ENCODE measurements at regions not wholly inside any gene's neighbourhood (a gene's known extent, or its start where the extent isn't known, plus 50 kb on each side); places are given as distances from the start of the nearest gene placed in this dataset.
"Not testable (repeated sequence)": the region's sequence is repeated elsewhere in the genome, so short reads cannot be mapped to it uniquely, and the experiment has no call there.

DNA sequence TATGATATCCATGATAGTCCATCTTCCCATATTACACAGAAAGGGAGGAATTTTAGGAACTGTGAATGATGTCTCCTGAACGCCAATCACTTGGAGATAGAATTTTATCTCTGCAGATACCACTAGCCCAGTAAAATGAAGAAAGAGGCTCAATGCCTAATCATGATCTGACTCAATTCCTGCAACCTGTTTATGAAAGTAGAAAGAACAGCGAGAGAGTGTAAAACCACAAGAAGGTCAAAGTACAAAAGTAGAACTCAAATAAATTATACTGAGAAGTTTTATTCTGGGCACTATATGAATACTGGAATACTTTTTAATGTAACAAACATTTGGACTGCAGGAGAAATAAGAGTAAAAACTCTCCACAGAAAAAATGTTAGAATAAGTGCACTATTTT lies 892.1 kb upstream of the DDX18 start:
- DNase-seq (ENCODE audit: low read depth), result no peak

DNA sequence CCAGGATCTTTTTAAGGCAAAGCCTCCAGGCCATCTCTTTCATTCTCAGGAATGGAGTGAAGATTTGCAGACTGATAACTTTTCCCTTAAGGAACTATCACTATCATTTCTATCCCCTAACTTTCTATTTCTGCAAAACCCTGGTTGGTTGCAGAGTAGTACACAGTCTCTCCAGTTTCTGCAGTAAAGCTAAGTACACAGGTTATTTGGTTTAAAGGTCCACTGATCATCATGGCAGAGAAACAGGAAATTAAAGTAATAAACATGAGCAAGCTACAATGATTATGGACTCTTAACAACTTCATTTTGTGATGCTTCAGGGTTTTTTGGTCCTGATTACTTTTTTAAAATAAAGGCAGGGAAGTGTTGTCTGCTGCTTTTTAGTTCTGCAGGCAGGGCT lies 890.0 kb upstream of the DDX18 start:
- no peak for DNase-seq (ENCODE audit: low read depth)

DNA sequence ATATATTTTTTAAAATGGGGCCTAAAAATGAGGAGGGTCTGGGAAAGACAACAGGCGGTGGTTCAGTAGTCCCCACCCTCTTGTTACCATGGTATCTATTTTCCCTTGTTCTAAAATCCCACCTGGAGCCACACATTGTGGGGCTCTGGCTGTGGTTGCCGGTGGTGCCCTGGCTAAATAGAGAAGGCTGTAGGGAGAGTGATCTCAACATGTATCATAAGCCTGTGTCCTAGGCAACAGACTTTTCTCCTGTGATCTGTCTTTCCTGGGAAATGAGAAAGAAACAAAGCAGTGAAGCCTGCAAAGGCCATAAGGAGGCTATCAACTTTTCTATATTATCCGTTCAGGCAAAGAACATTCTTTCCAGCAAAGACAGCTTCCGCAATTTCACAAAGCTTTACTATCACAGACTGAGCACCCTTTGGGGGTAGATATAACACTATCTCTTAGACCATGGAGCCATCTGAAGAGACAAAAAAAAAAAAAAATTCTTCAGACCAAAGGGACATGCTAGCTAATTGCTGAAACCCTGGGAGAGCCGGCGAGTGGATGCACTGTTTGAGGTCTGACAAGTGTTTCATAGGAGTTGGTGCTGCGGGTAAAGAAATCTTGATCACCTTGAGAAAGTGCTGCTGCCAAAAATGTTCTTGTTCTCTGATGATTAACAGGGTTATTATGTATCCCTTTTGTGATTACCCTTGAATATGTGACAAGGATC lies 879.2 kb upstream of the DDX18 start:
- no peak for DNase-seq (ENCODE audit: low read depth)

DNA sequence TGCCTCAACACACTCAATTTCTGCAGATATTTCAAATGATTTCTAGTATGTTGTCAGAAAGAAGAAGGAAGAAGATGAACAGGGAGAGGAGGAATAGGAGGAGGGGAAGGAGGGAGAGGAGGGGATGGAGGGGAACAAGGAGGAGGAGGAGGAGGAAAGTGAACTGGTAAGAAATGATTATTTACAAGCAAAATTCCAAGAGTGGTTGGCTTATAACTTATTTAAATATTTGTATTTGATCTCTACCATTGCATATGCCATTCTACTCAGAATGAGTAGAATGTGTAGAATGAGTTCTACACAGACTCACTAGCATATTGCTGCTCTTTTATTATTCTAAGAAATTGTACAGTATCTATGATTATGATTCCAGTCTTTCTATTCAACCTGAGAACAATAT lies 866.2 kb upstream of the DDX18 start:
- no peak for DNase-seq (ENCODE audit: low read depth)

DNA sequence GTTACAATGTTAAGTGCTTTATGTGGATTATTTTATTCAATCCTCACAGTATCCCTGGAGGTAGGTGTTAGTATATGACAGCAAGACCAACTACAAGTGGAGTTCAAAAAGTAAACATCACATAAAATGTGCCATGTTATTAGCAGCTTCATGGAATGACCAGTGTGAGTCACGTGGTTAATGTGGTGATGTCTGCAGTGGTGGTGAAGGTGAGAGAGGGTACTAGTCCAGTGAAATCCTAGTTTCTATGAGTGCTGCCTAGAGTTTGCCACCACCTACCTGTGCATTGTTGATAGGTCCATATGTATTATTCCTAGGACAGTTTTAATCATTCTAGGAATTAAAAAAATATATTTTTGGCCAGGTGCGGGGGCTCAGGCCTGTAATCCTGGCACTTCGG lies 865.2 kb upstream of the DDX18 start:
- no peak for DNase-seq (ENCODE audit: low read depth)

DNA sequence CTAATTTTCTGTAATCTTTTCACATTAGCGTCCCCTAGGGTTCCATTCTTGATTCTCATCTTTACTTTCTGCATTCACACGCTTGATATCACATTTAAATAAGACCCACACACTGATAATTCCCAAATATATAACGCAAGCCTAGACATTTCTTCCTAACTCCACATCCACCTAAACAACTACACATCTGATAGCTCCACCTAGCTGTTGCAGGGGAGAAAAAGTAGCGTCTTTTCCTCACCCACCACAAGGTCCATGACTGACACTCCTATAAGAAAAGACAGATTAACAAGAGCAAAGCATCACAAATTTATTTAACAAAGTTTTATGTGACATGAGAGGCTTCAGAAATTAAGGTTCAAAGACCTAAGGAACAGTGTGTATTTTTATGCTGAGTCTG lies 862.2 kb upstream of the DDX18 start:
- DNase-seq (ENCODE audit: low read depth), result no peak

DNA sequence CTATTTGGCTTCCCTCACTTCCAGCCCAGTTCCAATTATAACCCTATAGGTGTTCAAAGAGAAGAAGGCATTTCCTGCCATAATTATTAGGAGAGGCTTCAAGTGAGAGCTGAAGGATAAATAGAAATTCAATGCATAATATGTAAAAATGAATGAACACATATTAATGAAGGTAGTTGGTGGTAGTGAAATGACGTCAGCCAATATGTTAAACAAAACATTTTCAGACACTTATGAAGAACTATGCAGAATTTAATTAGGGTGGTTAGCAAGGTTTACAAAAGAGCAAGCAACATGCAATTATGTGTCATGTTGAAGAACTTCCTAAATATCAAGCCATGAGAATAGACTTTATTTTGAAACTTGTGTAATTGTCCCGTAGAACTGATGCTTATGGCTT lies 858.8 kb upstream of the DDX18 start:
- no peak for DNase-seq (ENCODE audit: low read depth)

DNA sequence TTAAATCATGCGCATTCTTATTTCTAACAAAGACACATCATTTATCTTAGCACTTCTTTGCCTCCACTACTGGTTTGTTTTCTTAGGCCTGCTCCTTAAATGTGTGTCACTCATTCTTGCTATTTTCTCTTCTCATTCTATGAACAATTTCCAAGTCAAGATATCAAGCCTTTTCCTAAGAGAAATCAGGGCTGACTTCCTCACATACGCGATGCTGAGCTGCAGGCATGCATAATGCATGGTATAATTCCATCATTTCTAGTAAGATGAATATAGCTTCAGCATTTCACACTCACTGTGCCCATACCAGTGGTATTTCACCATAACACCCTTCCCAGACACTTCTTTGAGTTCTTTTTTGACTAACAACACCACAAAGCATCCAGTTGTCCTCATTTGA lies 838.9 kb upstream of the DDX18 start:
- no peak for DNase-seq (ENCODE audit: low read depth)

DNA sequence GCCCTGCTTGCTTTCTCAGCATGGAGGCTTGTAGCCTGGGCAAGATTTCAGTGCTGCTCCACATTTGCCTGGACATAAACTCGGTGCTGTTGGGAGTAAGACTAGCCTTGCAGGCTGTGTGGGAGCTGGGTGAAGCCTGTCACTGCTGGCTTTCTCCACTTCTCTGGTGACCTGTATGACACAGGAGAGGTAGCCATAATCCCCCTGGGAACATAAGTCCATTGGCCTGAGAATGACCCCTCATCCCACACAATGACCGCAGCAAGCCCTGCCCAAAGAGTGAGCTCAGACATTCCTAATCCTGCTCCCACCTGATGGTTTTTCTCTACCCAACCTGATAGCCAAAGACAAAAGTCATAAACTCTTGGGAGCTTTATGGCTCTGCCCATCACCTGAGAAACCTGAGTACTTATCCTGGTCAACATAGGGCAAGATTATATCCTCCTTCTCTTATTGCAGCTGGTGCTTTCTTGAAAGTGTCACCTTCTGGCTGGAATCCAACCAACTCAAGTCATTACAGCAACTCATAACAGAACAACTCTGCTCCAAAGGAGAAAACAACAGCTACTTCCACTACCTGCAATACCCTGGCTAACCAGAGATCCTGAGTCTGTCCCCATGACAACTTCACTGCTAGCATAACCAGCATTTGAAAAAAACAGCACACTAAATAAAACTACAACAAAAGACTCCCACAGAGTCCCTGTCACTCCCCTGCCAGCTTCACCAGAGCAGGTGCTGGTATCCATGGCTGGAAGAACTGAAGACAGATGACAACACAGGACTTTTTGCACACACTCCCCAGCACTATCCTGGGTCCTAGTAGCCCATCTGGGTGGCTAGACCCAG lies 834.4 kb upstream of the DDX18 start:
- DNase-seq (ENCODE audit: low read depth), result no peak

DNA sequence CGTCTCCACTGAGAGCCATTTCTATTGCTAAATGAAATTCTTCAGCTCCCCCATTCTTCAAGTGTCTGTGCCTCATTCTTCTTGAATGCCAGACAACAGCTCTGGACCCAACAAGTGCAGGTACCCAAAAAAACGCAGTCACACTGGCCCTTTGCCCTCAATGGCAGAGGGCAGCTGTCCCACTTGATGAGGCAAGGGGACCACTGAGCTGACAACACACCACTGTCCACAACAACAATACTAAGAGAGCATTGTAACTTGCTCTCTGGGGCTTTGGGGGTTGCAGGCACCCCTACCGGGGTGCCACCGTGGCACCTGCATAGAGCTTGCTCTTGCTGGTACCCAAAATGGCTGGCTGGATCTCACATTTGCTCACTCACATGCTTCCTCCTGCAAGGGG lies 827.0 kb upstream of the DDX18 start:
- DNase-seq (ENCODE audit: low read depth), result no peak

DNA sequence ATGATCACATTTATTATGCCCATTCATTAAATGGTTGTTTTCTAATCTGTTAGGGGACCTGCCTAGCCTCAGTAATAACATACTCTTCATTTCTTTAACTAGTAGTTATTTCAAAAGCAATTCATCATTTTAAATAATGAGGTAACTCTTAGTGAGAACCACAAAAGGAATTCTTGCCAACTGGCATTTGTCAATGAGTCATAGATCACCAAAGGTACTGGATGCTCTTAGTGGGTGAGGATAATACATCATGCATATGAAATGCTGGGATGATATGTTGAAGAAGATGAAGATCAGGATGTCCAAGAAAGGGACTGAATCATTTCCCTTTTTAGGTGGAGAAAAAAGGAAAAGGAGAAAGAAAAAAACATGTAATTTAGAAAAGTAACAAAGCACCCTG lies 826.2 kb upstream of the DDX18 start:
- peak; percentile 59 for DNase-seq (ENCODE audit: low read depth)

DNA sequence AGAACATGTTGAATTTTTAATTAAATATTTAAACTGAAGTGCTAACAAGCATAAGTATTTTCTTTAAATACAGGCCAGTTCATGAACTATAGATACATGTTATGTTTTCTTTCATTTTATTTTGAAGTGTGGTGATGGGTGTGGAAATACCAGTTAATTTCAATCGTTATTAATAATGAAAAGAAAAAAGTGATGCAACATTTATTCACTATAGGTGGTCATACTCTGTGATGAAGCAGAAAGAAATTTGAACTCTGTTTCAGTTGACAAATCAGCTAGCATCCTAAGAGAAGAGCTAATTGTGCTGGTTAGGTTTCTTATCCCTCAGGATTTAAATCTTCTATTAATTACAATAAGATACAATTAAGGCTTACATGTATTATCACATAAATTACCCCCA lies 795.1 kb upstream of the DDX18 start:
- DNase-seq (ENCODE audit: low read depth), result no peak

DNA sequence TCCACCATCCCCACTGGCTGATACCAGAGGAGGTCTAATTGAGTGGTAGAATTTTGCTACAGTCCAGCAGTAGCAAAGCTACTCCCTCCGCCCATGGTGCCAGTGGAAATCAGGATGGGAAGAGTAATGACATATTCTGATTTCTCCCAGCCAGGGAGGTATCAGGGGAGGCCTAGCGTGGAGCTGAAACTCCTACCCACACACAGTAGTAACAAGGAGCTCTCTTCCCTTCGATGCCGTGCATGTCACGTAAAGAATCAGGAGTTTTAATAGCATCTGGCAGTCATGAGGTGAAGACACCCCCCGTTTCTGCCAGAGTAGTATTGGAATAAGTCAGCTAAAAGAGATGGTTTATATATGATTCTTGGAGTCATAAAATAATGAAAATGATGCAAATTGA lies 786.8 kb upstream of the DDX18 start:
- DNase-seq (ENCODE audit: low read depth), result no peak

DNA sequence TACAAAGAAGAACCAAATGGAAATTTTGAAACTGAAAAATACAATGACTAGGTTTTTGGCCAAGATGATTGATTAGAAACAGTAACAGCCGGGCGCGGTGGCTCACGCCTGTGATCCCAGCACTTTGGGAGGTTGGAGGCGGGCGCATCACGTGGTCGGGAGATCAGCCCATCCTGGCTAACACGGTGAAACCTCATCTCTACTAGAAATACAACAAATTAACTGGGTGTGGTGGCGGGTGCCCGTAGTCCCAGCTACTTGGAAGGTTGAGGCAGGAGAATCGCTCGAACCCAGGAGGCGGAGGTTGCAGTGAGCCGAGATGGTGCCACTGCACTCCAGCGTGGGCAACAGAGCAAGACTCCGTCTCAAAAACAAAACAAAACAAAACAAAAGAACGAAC lies 785.8 kb upstream of the DDX18 start:
- DNase-seq (ENCODE audit: low read depth), result not testable (repeated sequence)

DNA sequence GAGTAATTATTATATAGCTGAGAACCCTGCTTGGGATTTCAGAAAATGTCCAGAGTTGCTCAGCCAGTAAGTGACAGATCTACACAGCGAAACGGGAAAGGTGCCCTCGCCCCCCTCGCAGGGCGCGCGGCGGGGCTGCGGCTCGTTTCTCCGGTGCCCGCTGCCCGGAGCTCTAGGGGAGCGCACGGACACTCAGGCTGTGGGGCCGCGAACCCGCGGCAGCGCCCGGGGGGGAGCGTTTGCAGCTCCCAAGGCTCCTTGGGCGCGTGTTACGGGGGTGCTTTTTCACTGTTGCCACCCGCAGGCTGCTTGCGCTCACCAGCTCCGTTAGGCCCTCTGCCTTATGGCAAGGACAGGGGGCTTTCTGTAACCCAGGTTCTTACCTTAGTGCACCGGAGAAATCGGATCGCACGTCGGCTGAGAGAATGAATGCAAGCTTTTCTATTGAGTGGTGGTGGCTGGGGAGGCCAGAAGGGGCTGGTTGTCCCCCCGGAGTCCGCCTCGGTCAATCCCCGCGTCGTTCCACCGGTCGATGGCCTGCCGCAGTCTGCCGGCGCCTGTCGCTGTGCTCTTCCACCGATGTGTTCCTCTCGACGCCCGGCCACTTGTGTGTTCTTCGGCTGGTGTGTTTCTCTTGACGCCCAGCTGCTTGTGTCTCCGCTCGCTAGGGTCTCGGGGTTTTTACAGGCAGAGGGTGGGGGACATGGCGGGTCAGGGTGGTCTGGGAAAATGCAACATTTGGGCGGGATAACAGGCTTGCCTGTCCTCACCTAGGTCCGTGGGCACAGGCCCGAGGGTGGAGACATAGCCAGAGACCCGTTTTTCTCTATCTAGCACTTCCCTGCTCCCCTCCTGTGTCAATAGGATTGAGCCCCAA lies 758.8 kb upstream of the DDX18 start:
- no peak for DNase-seq (ENCODE audit: low read depth)

DNA sequence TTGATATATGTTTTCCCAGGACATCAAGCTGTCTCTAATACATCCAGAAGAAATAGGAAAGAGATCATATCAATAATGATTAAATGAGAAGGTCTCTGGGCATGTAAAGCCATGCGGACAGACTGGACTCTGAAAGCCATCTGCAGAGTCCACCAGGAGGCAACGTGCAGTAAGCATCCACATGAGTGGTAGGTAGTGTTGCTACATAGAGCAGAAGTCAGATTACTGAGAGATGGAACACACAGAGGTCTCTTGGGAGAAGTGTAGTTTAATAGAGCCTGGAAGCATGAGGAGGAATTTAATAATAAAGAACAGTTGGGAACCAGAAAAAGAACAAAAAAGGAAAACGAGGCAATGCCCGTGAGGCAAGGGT lies 758.1 kb upstream of the DDX18 start:
- DNase-seq (ENCODE audit: low read depth), result no peak

DNA sequence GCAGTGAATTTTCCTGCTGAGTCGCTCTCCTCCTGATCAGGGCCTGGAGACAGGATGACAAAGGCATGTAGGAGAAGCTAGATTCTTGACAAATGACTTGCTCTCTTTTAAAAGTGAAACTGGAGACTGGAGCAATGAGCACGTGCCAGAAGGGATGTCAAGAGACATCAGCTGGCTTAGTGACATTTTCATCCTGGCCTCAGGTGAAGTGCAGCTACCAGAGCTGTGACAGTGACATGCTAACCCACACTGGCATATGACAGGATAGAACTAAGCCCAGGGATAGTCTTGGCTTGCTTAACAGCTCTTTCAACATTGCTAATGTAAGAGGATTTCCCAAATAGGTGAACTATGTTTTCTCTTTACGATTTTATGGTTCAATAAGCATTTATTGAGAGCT lies 757.5 kb upstream of the DDX18 start:
- no peak for DNase-seq (ENCODE audit: low read depth)

DNA sequence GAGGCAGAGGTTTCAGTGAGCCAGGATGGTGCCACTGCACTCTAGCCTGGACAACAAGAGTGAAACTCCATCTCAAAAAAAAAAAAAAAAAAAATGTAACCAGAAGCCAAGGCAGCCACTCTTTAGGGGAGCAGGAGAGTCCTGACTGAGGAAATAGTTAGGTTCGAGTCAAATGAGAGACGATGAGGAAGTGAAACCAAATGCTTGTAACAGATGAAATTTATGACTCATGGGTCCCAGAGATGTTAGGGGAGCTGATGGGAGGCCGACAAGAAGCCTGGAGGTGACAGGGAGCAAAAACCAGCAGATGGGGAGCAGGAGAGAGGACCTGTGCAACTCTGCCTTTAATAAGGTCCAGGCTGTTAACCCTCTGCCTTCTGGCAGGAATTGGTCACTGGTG lies 756.1 kb upstream of the DDX18 start:
- no peak for DNase-seq (ENCODE audit: low read depth)

DNA sequence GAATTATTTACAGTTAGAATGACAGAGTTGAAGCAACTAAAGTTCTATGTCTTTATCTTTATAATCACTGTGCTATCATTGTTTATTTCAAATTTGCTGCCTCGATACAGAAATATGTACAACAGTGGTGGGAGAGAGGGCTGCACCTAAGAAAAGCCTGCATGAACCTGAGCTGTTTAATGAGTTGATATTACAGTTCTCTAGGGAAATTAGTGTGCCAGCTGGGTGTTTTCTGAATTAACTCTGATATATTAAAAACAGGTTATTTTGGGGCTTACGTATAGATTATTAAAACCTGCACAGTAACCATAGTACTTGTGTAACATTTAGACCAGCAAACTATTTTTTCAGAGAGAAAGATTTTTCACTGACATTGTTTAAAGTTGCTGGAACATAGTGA lies 750.5 kb upstream of the DDX18 start:
- no peak for DNase-seq (ENCODE audit: low read depth)

DNA sequence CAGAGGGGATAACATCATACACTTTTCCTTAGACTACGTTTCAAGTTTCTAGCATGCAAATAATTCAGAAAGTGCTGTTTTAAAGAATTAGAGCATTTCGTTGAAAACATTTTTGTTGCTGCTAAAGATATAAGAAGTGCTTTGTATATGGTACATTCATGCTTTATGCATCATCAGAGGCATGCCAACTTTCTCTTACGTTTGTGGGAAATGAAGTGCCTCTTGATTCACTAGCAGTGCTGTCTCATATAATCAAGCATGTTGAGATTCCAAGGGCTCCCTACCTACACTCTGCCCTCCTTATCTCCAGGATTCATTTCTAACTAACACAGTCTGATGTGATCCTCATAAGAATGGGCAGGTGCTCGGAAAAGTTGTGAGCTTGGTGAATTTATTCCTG lies 748.6 kb upstream of the DDX18 start:
- no peak for DNase-seq (ENCODE audit: low read depth)

DNA sequence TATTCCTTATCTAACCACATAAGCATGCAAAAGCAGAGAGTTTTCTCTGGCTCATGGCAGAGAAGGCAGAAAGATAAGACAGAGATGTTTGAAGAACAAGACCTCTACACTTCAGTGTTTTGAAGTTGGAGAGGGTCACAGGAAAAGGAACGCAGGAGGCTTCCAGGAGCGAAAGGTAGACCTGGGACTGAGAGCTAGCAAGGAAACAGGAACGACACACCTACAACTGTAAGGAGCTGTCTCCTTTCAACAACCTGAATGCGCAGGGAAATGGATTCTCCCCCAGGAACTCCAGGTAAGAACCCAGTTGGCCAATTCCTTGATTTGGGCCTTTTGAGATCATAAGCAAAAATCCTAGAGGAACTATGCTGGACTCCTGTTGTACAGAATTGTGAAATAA lies 746.6 kb upstream of the DDX18 start:
- no peak for DNase-seq (ENCODE audit: low read depth)

DNA sequence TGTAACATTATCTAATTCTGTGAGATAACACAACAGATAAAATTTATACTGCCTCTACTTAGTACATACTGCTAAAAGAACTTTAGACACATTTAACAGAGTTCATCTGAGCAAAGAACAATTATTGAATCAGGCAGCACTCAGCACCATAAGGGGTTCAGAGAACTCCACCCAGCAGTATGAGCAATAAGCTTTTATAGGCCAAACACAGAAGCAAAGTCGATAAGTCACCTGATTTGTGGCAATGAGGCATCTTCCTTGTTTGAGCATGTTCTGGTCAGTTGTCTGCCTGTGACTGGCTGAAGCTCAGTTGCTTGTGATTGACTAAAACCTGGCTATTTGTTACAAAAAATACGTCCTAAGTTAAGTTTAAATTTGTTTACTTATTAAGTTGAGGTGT lies 746.1 kb upstream of the DDX18 start:
- DNase-seq (ENCODE audit: low read depth), result no peak

DNA sequence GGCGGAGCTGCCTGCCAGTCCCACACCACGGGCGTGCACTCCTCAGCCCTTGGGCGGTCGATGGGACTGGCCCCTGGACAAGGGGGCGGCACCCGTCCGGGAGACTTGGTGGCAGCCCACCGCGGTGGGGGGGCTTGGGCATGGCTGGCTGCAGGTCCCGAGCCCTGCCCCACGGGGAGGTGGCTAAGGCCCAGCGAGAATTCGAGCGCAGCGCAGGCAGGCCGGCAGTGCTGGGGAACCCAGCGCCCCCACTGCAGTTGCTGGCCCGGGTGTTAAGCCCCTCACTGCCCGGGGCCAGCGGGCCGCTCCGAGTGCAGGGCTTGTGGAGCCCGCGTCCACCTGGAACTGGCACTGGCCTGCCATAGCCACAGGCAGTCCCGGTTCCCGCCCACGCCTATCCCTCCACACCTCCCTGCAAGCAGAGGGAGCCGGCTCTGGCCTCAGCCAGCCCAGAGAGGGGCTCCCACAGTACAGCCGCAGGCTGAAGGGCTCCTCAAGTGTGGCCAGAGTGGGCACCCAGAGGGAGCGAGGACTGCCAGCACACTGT lies 742.9 kb upstream of the DDX18 start:
- DNase-seq (ENCODE audit: low read depth), result no peak

Data from amniotic epithelial cell (primary cell).